Tibial artery (tissue), 4 donors: ENCODE measurements at regions not wholly inside any gene's neighbourhood (a gene's known extent, or its start where the extent isn't known, plus 50 kb on each side); places are given as distances from the start of the nearest gene placed in this dataset.

Experiments
- DNase-seq, 2 donors: peaks; one replicate each; pipeline ENCODE4 v3.0.0-alpha.2; 2019
- H3K27ac ChIP-seq, 2 donors: fragments of 200-600 bp; sonication (generic) in 1 of 2; 1 replicate in 1 of 2; 2 replicates in 1 of 2; pipeline ENCODE4 v1.5.1; 2018 to 2019; ENCODE audit warnings: mild to moderate bottlenecking in 1 of 2
- H3K27me3 ChIP-seq, 2 donors: fragments of 200-600 bp; sonication (generic) in 1 of 2; one replicate each; pipeline versions ENCODE4 v1.5.1 to v1.6.0; 2016 to 2019
- H3K36me3 ChIP-seq, 3 donors: fragments of 200-600 bp; sonication (generic) in 2 of 3; one replicate each; pipeline ENCODE4 v1.5.1; 2016 to 2019; ENCODE audit warnings: mild to moderate bottlenecking in 2 of 3
- H3K4me1 ChIP-seq, 4 donors: fragments of 200-600 bp; sonication (generic) in 2 of 4; 1 replicate in 3 of 4; 2 replicates in 1 of 4; pipeline ENCODE4 v1.5.1; 2016 to 2019
- H3K4me3 ChIP-seq, 2 donors: fragments of 200-600 bp; sonication (generic) in 1 of 2; 1 replicate in 1 of 2; 2 replicates in 1 of 2; pipeline ENCODE4 v1.5.1; 2018 to 2019; ENCODE audit warnings: mild to moderate bottlenecking in 2 of 2
- H3K9me3 ChIP-seq, 3 donors: fragments of 200-600 bp; sonication (generic) in 1 of 3; one replicate each; pipeline ENCODE4 v1.5.1; 2016 to 2019
- CTCF ChIP-seq, 2 experiments: fragments of 200-600 bp in 1 of 2; fragments of 450-650 bp in 1 of 2; IDR thresholded peaks; one replicate each; pipeline ENCODE4 v1.5.1; 2017 to 2019; ENCODE audit warnings: antibody characterized with exemption in 2 of 2, mild to moderate bottlenecking in 1 of 2, moderate library complexity in 1 of 2
- intact Hi-C: fragments of 100-400 bp; cut with DNase I; formaldehyde crosslinking; loops from one replicate; pipeline ENCODE4 v1.15.0; 2023; ENCODE audit warnings: low total_unique reads

- Histone ChIP-seq H3K4me1 (peaks cover 0 to 3% (median 0%) of the 10 kb centered on the region in 4 donors), H3K4me3 (no peak overlapping the region), H3K27me3 (no peaks in the 10 kb centered on the region), H3K27ac (no peak overlapping the region), H3K36me3 (no peaks in the 10 kb centered on the region), H3K9me3 (no peaks in the 10 kb centered on the region)
- TF ChIP-seq CTCF (IDR thresholded peaks at IDR 0.05): no peak
- intact Hi-C loops: no loop called here
- DNase-seq: no peak
Observed at GRCh38 chr3:28606283-28606682, 257.7 kb upstream of the AZI2 start.

GRCh38 chr3:28612232-28612631 lies 263.6 kb upstream of the AZI2 start:
- H3K4me3 ChIP-seq: no peak overlapping the region
- no peaks in the 10 kb centered on the region for H3K9me3 ChIP-seq
- no peak for TF ChIP-seq CTCF (IDR thresholded peaks at IDR 0.05)
- no peak overlapping the region for H3K27ac ChIP-seq
- intact Hi-C loops: no loop called here
- no peaks in the 10 kb centered on the region for H3K36me3 ChIP-seq
- no peak for DNase-seq
- H3K27me3 ChIP-seq: no peaks in the 10 kb centered on the region
- H3K4me1 ChIP-seq: peaks cover 0 to 6% (median 0%) of the 10 kb centered on the region in 4 donors

- DNase-seq: no peak
- Histone ChIP-seq H3K4me3 (no peak overlapping the region), H3K36me3 (no peaks in the 10 kb centered on the region), H3K27ac (no peak overlapping the region), H3K27me3 (no peaks in the 10 kb centered on the region), H3K9me3 (no peaks in the 10 kb centered on the region), H3K4me1 (peaks cover 0 to 6% (median 0%) of the 10 kb centered on the region in 4 donors)
- no peak for TF ChIP-seq CTCF (IDR thresholded peaks at IDR 0.05)
- intact Hi-C loops: no loop called here
Observed at GRCh38 chr3:28613511-28614106, 265.0 kb upstream of the AZI2 start.

GRCh38 chr3:28615071-28615470 lies 266.4 kb upstream of the AZI2 start:
- no peak overlapping the region for H3K4me3 ChIP-seq
- intact Hi-C loops: no loop called here
- no peak overlapping the region for H3K27ac ChIP-seq
- no peaks in the 10 kb centered on the region for H3K27me3 ChIP-seq
- H3K4me1 ChIP-seq: peaks cover 0 to 6% (median 0%) of the 10 kb centered on the region in 4 donors
- H3K9me3 ChIP-seq: no peaks in the 10 kb centered on the region
- no peak for TF ChIP-seq CTCF (IDR thresholded peaks at IDR 0.05)
- no peak for DNase-seq
- no peaks in the 10 kb centered on the region for H3K36me3 ChIP-seq

GRCh38 chr3:28615971-28616370 lies 267.3 kb upstream of the AZI2 start:
- H3K4me3 ChIP-seq: no peak overlapping the region
- DNase-seq: no peak
- no peaks in the 10 kb centered on the region for H3K36me3 ChIP-seq
- no peak for TF ChIP-seq CTCF (IDR thresholded peaks at IDR 0.05)
- intact Hi-C loops: no loop called here
- H3K27ac ChIP-seq: no peak overlapping the region
- H3K9me3 ChIP-seq: no peaks in the 10 kb centered on the region
- H3K4me1 ChIP-seq: peaks cover 0 to 6% (median 0%) of the 10 kb centered on the region in 4 donors
- H3K27me3 ChIP-seq: no peaks in the 10 kb centered on the region

- Histone ChIP-seq H3K27me3 (no peaks in the 10 kb centered on the region), H3K27ac (no peak overlapping the region), H3K4me1 (no peaks in the 10 kb centered on the region), H3K4me3 (no peak overlapping the region), H3K36me3 (no peaks in the 10 kb centered on the region), H3K9me3 (no peaks in the 10 kb centered on the region)
- no peak for TF ChIP-seq CTCF (IDR thresholded peaks at IDR 0.05)
- no peak for DNase-seq
- intact Hi-C loops: no loop called here
Observed at GRCh38 chr3:28617821-28618220, 269.2 kb upstream of the AZI2 start.
